ENCODE measurements at regions not wholly inside any gene's neighbourhood (a gene's known extent, or its start where the extent isn't known, plus 50 kb on each side); places are given as distances from the start of the nearest gene placed in this dataset.

GRCh38 chr5:35369965-35370790 lies 139.9 kb upstream of the PRLR start:
- Histone ChIP-seq H3K79me1 (ENCODE audit: low read depth, low read length) (no peaks in the 10 kb centered on the region), H3K27me3 (replicated peaks in 1 of 4; ENCODE audit: control insufficient read depth in 3 of 4, extremely low read depth in 1 of 4, insufficient read depth in 3 of 4, low read length in 3 of 4) (no peaks in the 10 kb centered on the region), H3K36me3 (ENCODE audit: control insufficient read depth in 2 of 4, insufficient read depth in 4 of 4, low read length in 3 of 4) (no peaks in the 10 kb centered on the region), H4K20me1 (replicated peaks in 1 of 2; ENCODE audit: control insufficient read depth in 1 of 2, insufficient read depth in 2 of 2, low read length in 2 of 2) (no peaks in the 10 kb centered on the region), H3K23ac (ENCODE audit: insufficient read length) (no peak overlapping the region), H2BK120ac (replicated peaks; ENCODE audit: low read depth, low read length) (no peak overlapping the region), H3K4me1 (replicated peaks in 1 of 4; ENCODE audit: control insufficient read depth in 3 of 4, insufficient read depth in 4 of 4, low read length in 3 of 4) (peaks cover 0 to 5% (median 0%) of the 10 kb centered on the region in 4 experiments; a peak in 1 of 7 replicates), H3K23me2 (ENCODE audit: low read depth, low read length) (no peaks in the 10 kb centered on the region), H4K91ac (replicated peaks; ENCODE audit: insufficient read length, low read length) (no peak overlapping the region), H3K4ac (replicated peaks; ENCODE audit: insufficient read length, low read depth, low read length) (no peak overlapping the region), H3K79me2 (ENCODE audit: control insufficient read depth in 1 of 2, insufficient read depth in 2 of 2, low read length in 2 of 2) (no peaks in the 10 kb centered on the region), H2AFZ (ENCODE audit: low read length) (no peak overlapping the region), H2BK12ac (ENCODE audit: low read depth, low read length) (no peak overlapping the region), H3K27ac (ENCODE audit: low read depth, low read length) (no peak overlapping the region), H3K9me3 (ENCODE audit: insufficient read depth in 2 of 2, low read depth in 1 of 2, low read length in 1 of 2) (no peaks in the 10 kb centered on the region), H2BK15ac (ENCODE audit: low read length) (no peak overlapping the region), H3K4me2 (ENCODE audit: insufficient read depth in 1 of 2, low read depth in 2 of 2, low read length in 2 of 2) (no peak overlapping the region), H3K9ac (replicated peaks in 1 of 4; ENCODE audit: extremely low read depth in 1 of 4, low read depth in 3 of 4, low read length in 3 of 4) (no peak overlapping the region), H2AK5ac (ENCODE audit: low read depth, low read length) (no peak overlapping the region), H3K14ac (ENCODE audit: insufficient read length) (no peak overlapping the region), H2BK20ac (ENCODE audit: low read length) (no peak overlapping the region), H4K5ac (ENCODE audit: insufficient read length, low read depth, low read length) (no peak overlapping the region), H3K18ac (ENCODE audit: extremely low read depth, low read length) (no peak overlapping the region), H2BK5ac (ENCODE audit: low read depth, low read length) (no peak overlapping the region), H3K4me3 (ENCODE audit: extremely low read depth in 1 of 4, insufficient read depth in 2 of 4, low read depth in 3 of 4, low read length in 4 of 4) (no peak overlapping the region), H4K8ac (ENCODE audit: extremely low read depth, insufficient read depth, low read length) (no peak overlapping the region), H3K56ac (replicated peaks; ENCODE audit: insufficient read length, low read depth, low read length) (no peak overlapping the region)
- WGBS, 2 experiments (ENCODE audit: extremely low coverage in 1 of 2, insufficient coverage in 1 of 2, insufficient read length in 1 of 2, insufficient replicate concordance in 2 of 2, low coverage in 1 of 2, low lambda C conversion rate in 2 of 2, missing lambda C conversion rate in 1 of 2) = 70% methylated on average over 7 of the region's 7 CpGs; no CpG with 5 or more reads in 1 of the 2 experiments
- POLR2A ChIA-PET (ENCODE audit: partially characterized antibody) = interaction anchor here (0.6 kb wide), 1 partner anchor 33 kb away, joined by 3 read pairs; no protein-coding TSS in a partner anchor
- CTCF ChIA-PET (ENCODE audit: partially characterized antibody) = interaction anchor here (0.6 to 1.8 kb wide), 7 partner anchors 19 to 282 kb away, joined by 3 to 5 read pairs (median 3); partner anchors contain the start of gene PRLR
- no peak for DNase-seq (ENCODE audit: low read depth in 1 of 2, low spot score in 2 of 2)
- peak; percentile 84 for FAIRE-seq
- TF ChIP-seq SIX5 (IDR thresholded peaks at IDR 0.05; ENCODE audit: low read depth, low read length) = no peak
- no peak for TF ChIP-seq ATF2 (IDR thresholded peaks at IDR 0.05; ENCODE audit: low read length)
- TF ChIP-seq HDAC6 (IDR thresholded peaks at IDR 0.05; ENCODE audit: low read depth, low read length) = no peak
- peak; percentile 93 for TF ChIP-seq RFX5 (IDR thresholded peaks at IDR 0.05; ENCODE audit: borderline replicate concordance, low read depth, low read length)
- TF ChIP-seq SRF (IDR thresholded peaks at IDR 0.05; ENCODE audit: low read depth, low read length) = peak; percentile 34; the same call in 1 of the 2 replicates
- no peak for TF ChIP-seq RBBP5 (IDR thresholded peaks at IDR 0.05; ENCODE audit: borderline replicate concordance, low read depth, low read length)
- no peak for TF ChIP-seq SIRT6 (IDR thresholded peaks at IDR 0.05; ENCODE audit: low read length)
- peak in 1 of 2 experiments; percentile 46; a peak in 1 of 3 replicates for TF ChIP-seq EP300 (IDR thresholded peaks at IDR 0.05; ENCODE audit: borderline replicate concordance in 1 of 2, low read depth in 2 of 2, low read length in 2 of 2)
- TF ChIP-seq TEAD4 (IDR thresholded peaks at IDR 0.05; ENCODE audit: low read depth, low read length) = no peak
- TF ChIP-seq SP2 (IDR thresholded peaks at IDR 0.05; ENCODE audit: low read length) = no peak
- peak; percentile 65; the same call in 1 of the 2 replicates for TF ChIP-seq CREB1 (IDR thresholded peaks at IDR 0.05)

Data from H1 (cell line).